HepG2 (cell line): ENCODE measurements at regions not wholly inside any gene's neighbourhood (a gene's known extent, or its start where the extent isn't known, plus 50 kb on each side); places are given as distances from the start of the nearest gene placed in this dataset.

Experiments
- ATAC-seq: fragments of 200-7000 bp; cut with Tn5 transposase; 3 replicates; pipeline ENCODE4 v1.9.1; 2020; ENCODE audit warnings: mild to moderate bottlenecking, moderate library complexity
- BruUV-seq: library from RNA; stranded (reverse); fragments of 400-500 nt; replicated peaks from 2 replicates; lab custom pipeline; 2021; lab: Mats Ljungman, UMichigan
- CTCF ChIA-PET: fragments of 300-600 bp; formaldehyde crosslinking; extraction: SDS; loops from one replicate; lab custom pipeline; 2021; ENCODE audit warnings: low total read pairs, inconsistent platforms, low intra/inter-chr PET ratio; lab: Yijun Ruan, JAX
- POLR2A ChIA-PET: fragments of 350-600 bp; sonication (Branson Sonifier 250); formaldehyde crosslinking; loops from one replicate; lab custom pipeline; 2020; ENCODE audit warnings: antibody characterized with exemption, inconsistent platforms; lab: Yijun Ruan, JAX
- DNase-seq: peaks from one replicate; pipeline ENCODE4 v3.0.0-alpha.2; 2015; ENCODE audit warnings: low spot score
- FAIRE-seq: peaks from 3 replicates; lab custom pipeline; 2011; peaks lifted over from hg19 to GRCh38; lab: Jason Lieb, UNC
- H2AFZ ChIP-seq: one replicate; pipeline ENCODE4 v1.6.1; 2011; ENCODE audit warnings: low read length, inconsistent platforms
- H3K27ac ChIP-seq: fragments of 300-600 bp; 3 replicates; pipeline ENCODE4 v1.8.0; 2011; ENCODE audit warnings: mixed run types, mild to moderate bottlenecking, mixed read lengths, low read length, inconsistent platforms; ENCODE audit not compliant: insufficient read depth; ENCODE audit errors: extremely low read length
- H3K27me3 ChIP-seq, 2 experiments: fragments of 200-600 bp in 1 of 2; 2 replicates in 1 of 2; 3 replicates in 1 of 2; pipeline versions ENCODE4 v1.6.0 to v1.8.0; 2011; ENCODE audit warnings: low read length in 2 of 2, mild to moderate bottlenecking in 2 of 2, moderate library complexity in 2 of 2, inconsistent platforms in 1 of 2; ENCODE audit not compliant: insufficient read depth in 2 of 2, control insufficient read depth in 1 of 2
- H3K36me3 ChIP-seq, 2 experiments: fragments of 200-600 bp in 1 of 2; replicated peaks in 1 of 2; 2 replicates in 1 of 2; 3 replicates in 1 of 2; pipeline versions ENCODE4 v1.5.1 to v1.8.0; 2011; ENCODE audit warnings: low read length in 2 of 2, inconsistent platforms in 1 of 2; ENCODE audit not compliant: insufficient read depth in 2 of 2, control insufficient read depth in 1 of 2
- H3K4me1 ChIP-seq: 2 replicates; pipeline ENCODE4 v1.5.1; 2012; ENCODE audit warnings: low read length, inconsistent platforms; ENCODE audit not compliant: insufficient read depth
- H3K4me2 ChIP-seq: 2 replicates; pipeline ENCODE4 v1.6.0; 2011; ENCODE audit warnings: low read depth, low read length, inconsistent platforms
- H3K4me3 ChIP-seq, 3 experiments: fragments of 200-600 bp in 1 of 3; sonication (generic), shearing (Covaris generic) in 1 of 3; replicated peaks in 1 of 3; 2 replicates each; pipeline ENCODE4 v1.5.1; 2011 to 2016; ENCODE audit warnings: low read length in 3 of 3, inconsistent platforms in 2 of 3, low read depth in 2 of 3, mild to moderate bottlenecking in 2 of 3, control low read depth in 1 of 3, mixed read lengths in 1 of 3; ENCODE audit not compliant: insufficient read depth in 1 of 3
- H3K79me2 ChIP-seq: one replicate; pipeline ENCODE4 v1.6.1; 2011; ENCODE audit warnings: low read length, inconsistent platforms; ENCODE audit not compliant: insufficient read depth
- H3K9ac ChIP-seq: 2 replicates; pipeline ENCODE4 v1.6.0; 2011; ENCODE audit warnings: mild to moderate bottlenecking, low read depth, low read length, inconsistent platforms; ENCODE audit not compliant: insufficient read depth
- H3K9me3 ChIP-seq: 2 replicates; pipeline ENCODE4 v1.5.1; 2012; ENCODE audit warnings: mild to moderate bottlenecking, low read length
- H4K20me1 ChIP-seq: 2 replicates; pipeline ENCODE4 v1.6.0; 2011; ENCODE audit warnings: inconsistent platforms, mild to moderate bottlenecking, low read length, moderate library complexity; ENCODE audit not compliant: insufficient read depth
- E2F2 ChIP-seq: sonication (generic); formaldehyde crosslinking; IDR thresholded peaks from 2 replicates; pipeline ENCODE4 v1.4.0; 2020; ENCODE audit warnings: missing genetic modification reagents, borderline replicate concordance
- GTF3A ChIP-seq: sonication (generic); formaldehyde crosslinking; conservative IDR thresholded peaks from 2 replicates; pipeline ENCODE4 v1.4.0; 2020; ENCODE audit warnings: mild to moderate bottlenecking, missing genetic modification reagents
- HES4 ChIP-seq: sonication (generic); formaldehyde crosslinking; IDR thresholded peaks from 2 replicates; pipeline ENCODE4 v1.9.0; 2021; ENCODE audit warnings: mild to moderate bottlenecking, missing genetic modification reagents, borderline replicate concordance
- KLF11 ChIP-seq: IDR thresholded peaks from 2 replicates; pipeline ENCODE4 v1.6.1; 2016; ENCODE audit warnings: missing compliant biosample characterization
- MXI1 ChIP-seq: IDR thresholded peaks from 3 replicates; pipeline ENCODE4 v1.6.1; 2012; ENCODE audit warnings: low read depth, low read length, inconsistent platforms, borderline replicate concordance
- PHF21A ChIP-seq: sonication (generic); formaldehyde crosslinking; IDR thresholded peaks from 2 replicates; pipeline ENCODE4 v1.5.0; 2020; ENCODE audit warnings: mild to moderate bottlenecking, missing genetic modification reagents
- ZGPAT ChIP-seq: IDR thresholded peaks from 2 replicates; pipeline ENCODE4 v1.6.1; 2016; ENCODE audit warnings: mild to moderate bottlenecking
- ZNF629 ChIP-seq: sonication (generic); formaldehyde crosslinking; conservative IDR thresholded peaks from 2 replicates; pipeline ENCODE4 v1.5.0; 2020; ENCODE audit warnings: missing genetic modification reagents
- ZUFSP ChIP-seq: sonication (generic); formaldehyde crosslinking; IDR thresholded peaks from 2 replicates; pipeline ENCODE4 v1.9.0; 2021; ENCODE audit warnings: missing genetic modification reagents, mild to moderate bottlenecking, borderline replicate concordance
- WGBS: methylation state at CpG from one replicate; pipeline ENCODE4 v1.1.6; 2017; ENCODE audit warnings: low lambda C conversion rate; 5-methylcytosine and 5-hydroxymethylcytosine counted together
- in situ Hi-C: cut with HindIII; loops from 2 replicates; pipeline ENCODE4 v1.10.0; 2017; ENCODE audit warnings: low pct_unique_long_range_greater_than_20kb; ENCODE audit not compliant: extremely low pct_ligation_motif_present
- intact Hi-C: fragments of 100-400 bp; cut with micrococcal nuclease; formaldehyde crosslinking; loops from one replicate; pipeline ENCODE4 v1.10.0; 2022; ENCODE audit not compliant: unreplicated experiment
- TF ChIP-seq, protein P1 (sequence below): sonication (generic); formaldehyde crosslinking; IDR thresholded peaks from 2 replicates; pipeline ENCODE4 v1.5.0; 2020; ENCODE audit warnings: missing genetic modification reagents, mild to moderate bottlenecking, borderline replicate concordance
- TF ChIP-seq, protein P2 (sequence below): sonication (generic); formaldehyde crosslinking; IDR thresholded peaks from 2 replicates; pipeline ENCODE4 v1.5.0; 2020; ENCODE audit warnings: mild to moderate bottlenecking, missing genetic modification reagents, borderline replicate concordance

- CTCF ChIA-PET = no interaction called here
- intact Hi-C loops (no loop called here), in situ Hi-C loops (no loop called here)
- Histone ChIP-seq H3K27me3 (no peaks in the 10 kb centered on the region), H3K79me2 (no peaks in the 10 kb centered on the region)
- 0% methylated on average over 2 of the region's 2 CpGs for WGBS
- DNase-seq (no peak), ATAC-seq (no peak)
- no TSS peak for BruUV-seq
- no peak for TF ChIP-seq ZUFSP (CRISPR knock-in tag)
- no peak for TF ChIP-seq HES4 (CRISPR knock-in tag)
- TF ChIP-seq, protein P1, sequence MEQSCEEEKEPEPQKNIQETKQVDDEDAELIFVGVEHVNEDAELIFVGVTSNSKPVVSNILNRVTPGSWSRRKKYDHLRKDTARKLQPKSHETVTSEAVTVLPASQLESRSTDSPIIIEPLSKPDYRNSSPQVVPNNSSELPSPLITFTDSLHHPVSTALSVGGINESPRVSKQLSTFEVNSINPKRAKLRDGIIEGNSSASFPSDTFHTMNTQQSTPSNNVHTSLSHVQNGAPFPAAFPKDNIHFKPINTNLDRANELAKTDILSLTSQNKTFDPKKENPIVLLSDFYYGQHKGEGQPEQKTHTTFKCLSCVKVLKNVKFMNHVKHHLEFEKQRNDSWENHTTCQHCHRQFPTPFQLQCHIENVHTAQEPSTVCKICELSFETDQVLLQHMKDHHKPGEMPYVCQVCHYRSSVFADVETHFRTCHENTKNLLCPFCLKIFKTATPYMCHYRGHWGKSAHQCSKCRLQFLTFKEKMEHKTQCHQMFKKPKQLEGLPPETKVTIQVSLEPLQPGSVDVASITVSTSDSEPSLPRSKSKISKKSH (CRISPR knock-in tag) = no peak
- TF ChIP-seq, protein P2, sequence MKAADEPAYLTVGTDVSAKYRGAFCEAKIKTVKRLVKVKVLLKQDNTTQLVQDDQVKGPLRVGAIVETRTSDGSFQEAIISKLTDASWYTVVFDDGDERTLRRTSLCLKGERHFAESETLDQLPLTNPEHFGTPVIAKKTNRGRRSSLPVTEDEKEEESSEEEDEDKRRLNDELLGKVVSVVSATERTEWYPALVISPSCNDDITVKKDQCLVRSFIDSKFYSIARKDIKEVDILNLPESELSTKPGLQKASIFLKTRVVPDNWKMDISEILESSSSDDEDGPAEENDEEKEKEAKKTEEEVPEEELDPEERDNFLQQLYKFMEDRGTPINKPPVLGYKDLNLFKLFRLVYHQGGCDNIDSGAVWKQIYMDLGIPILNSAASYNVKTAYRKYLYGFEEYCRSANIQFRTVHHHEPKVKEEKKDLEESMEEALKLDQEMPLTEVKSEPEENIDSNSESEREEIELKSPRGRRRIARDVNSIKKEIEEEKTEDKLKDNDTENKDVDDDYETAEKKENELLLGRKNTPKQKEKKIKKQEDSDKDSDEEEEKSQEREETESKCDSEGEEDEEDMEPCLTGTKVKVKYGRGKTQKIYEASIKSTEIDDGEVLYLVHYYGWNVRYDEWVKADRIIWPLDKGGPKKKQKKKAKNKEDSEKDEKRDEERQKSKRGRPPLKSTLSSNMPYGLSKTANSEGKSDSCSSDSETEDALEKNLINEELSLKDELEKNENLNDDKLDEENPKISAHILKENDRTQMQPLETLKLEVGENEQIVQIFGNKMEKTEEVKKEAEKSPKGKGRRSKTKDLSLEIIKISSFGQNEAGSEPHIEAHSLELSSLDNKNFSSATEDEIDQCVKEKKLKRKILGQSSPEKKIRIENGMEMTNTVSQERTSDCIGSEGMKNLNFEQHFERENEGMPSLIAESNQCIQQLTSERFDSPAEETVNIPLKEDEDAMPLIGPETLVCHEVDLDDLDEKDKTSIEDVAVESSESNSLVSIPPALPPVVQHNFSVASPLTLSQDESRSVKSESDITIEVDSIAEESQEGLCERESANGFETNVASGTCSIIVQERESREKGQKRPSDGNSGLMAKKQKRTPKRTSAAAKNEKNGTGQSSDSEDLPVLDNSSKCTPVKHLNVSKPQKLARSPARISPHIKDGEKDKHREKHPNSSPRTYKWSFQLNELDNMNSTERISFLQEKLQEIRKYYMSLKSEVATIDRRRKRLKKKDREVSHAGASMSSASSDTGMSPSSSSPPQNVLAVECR (CRISPR knock-in tag) = no peak
- no peak for TF ChIP-seq E2F2 (CRISPR knock-in tag)
- TF ChIP-seq ZGPAT (CRISPR knock-in tag) = no peak
- no peak for TF ChIP-seq KLF11 (CRISPR knock-in tag)
- no peak for TF ChIP-seq GTF3A (CRISPR knock-in tag)
- no peak for TF ChIP-seq PHF21A
- TF ChIP-seq MXI1 = no peak
- no peak for TF ChIP-seq ZNF629 (CRISPR knock-in tag)
- TF ChIP-seq, all 625 proteins: peak for 0
- H2AFZ ChIP-seq = no peak overlapping the region
- H3K27ac ChIP-seq = no peak overlapping the region
- no peaks in the 10 kb centered on the region for H3K36me3 ChIP-seq
- no peaks in the 10 kb centered on the region for H3K4me1 ChIP-seq
- POLR2A ChIA-PET = no interaction called here
- H4K20me1 ChIP-seq = no peaks in the 10 kb centered on the region
- no peak overlapping the region for H3K9ac ChIP-seq
- H3K4me3 ChIP-seq = no peak overlapping the region
- no peaks in the 10 kb centered on the region for H3K9me3 ChIP-seq
- no peak overlapping the region for H3K4me2 ChIP-seq
- FAIRE-seq = no peak
Measured at GRCh38 chr9:79371301-79371700, 200.5 kb upstream of the TLE4 start.
